ENCODE measurements at regions not wholly inside any gene's neighbourhood (a gene's known extent, or its start where the extent isn't known, plus 50 kb on each side); places are given as distances from the start of the nearest gene placed in this dataset.

- no peaks in the 10 kb centered on the region for H3K4me1 ChIP-seq (ENCODE audit: control insufficient read depth in 5 of 5, insufficient read depth in 5 of 5, low read length in 5 of 5)
- no peaks in the 10 kb centered on the region for H3K36me3 ChIP-seq (ENCODE audit: control insufficient read depth in 4 of 4, insufficient read depth in 4 of 4, low read length in 4 of 4)
- H3K9me3 ChIP-seq (ENCODE audit: control insufficient read depth in 4 of 4, insufficient read depth in 3 of 4, low read length in 3 of 4) = peaks cover 0 to 4% (median 1%) of the 10 kb centered on the region in 4 donors
- H3K27me3 ChIP-seq (ENCODE audit: control insufficient read depth in 3 of 3, insufficient read depth in 3 of 3, low read length in 2 of 3) = no peaks in the 10 kb centered on the region
- 85 to 91% methylated on average over 2 of the region's 2 CpGs for WGBS, 2 donors
- no peak overlapping the region for H3K9ac ChIP-seq (ENCODE audit: insufficient read depth in 1 of 2, low read length in 2 of 2)
- TF ChIP-seq CTCF (IDR thresholded peaks at IDR 0.05; ENCODE audit: control extremely low read depth, extremely low read depth) = no peak
- no peak overlapping the region for H3K4me3 ChIP-seq
- no peak for ATAC-seq (ENCODE audit: insufficient read depth, low FRiP score)
- H3K27ac ChIP-seq (ENCODE audit: low read depth in 1 of 2, low read length in 1 of 2) = no peak overlapping the region
- DNase-seq = no peak
Observed at GRCh38 chr6:92522589-92522988, 896.8 kb downstream of the EPHA7 start.

- DNase-seq (no peak), ATAC-seq (ENCODE audit: insufficient read depth, low FRiP score) (no peak)
- no peak for TF ChIP-seq CTCF (IDR thresholded peaks at IDR 0.05; ENCODE audit: control extremely low read depth, extremely low read depth)
- Histone ChIP-seq H3K9ac (ENCODE audit: insufficient read depth in 1 of 2, low read length in 2 of 2) (no peak overlapping the region), H3K36me3 (ENCODE audit: control insufficient read depth in 4 of 4, insufficient read depth in 4 of 4, low read length in 4 of 4) (no peaks in the 10 kb centered on the region), H3K4me3 (no peak overlapping the region), H3K27me3 (ENCODE audit: control insufficient read depth in 3 of 3, insufficient read depth in 3 of 3, low read length in 2 of 3) (no peaks in the 10 kb centered on the region), H3K27ac (ENCODE audit: low read depth in 1 of 2, low read length in 1 of 2) (no peak overlapping the region), H3K9me3 (ENCODE audit: control insufficient read depth in 4 of 4, insufficient read depth in 3 of 4, low read length in 3 of 4) (peaks cover 0 to 2% (median under 1%) of the 10 kb centered on the region in 4 donors), H3K4me1 (ENCODE audit: control insufficient read depth in 5 of 5, insufficient read depth in 5 of 5, low read length in 5 of 5) (no peaks in the 10 kb centered on the region)
- WGBS, 2 donors = 71 to 96% methylated on average over 1 of the region's 1 CpG
Observed at GRCh38 chr6:92521553-92521952, 897.8 kb downstream of the EPHA7 start.

- no peak for TF ChIP-seq CTCF (IDR thresholded peaks at IDR 0.05; ENCODE audit: control extremely low read depth, extremely low read depth)
- Histone ChIP-seq H3K9me3 (ENCODE audit: control insufficient read depth in 4 of 4, insufficient read depth in 3 of 4, low read length in 3 of 4) (peaks cover 0 to 3% (median 0%) of the 10 kb centered on the region in 4 donors), H3K27me3 (ENCODE audit: control insufficient read depth in 3 of 3, insufficient read depth in 3 of 3, low read length in 2 of 3) (no peaks in the 10 kb centered on the region), H3K27ac (ENCODE audit: low read depth in 1 of 2, low read length in 1 of 2) (no peak overlapping the region), H3K9ac (ENCODE audit: insufficient read depth in 1 of 2, low read length in 2 of 2) (no peak overlapping the region), H3K4me3 (no peak overlapping the region), H3K36me3 (ENCODE audit: control insufficient read depth in 4 of 4, insufficient read depth in 4 of 4, low read length in 4 of 4) (no peaks in the 10 kb centered on the region), H3K4me1 (ENCODE audit: control insufficient read depth in 5 of 5, insufficient read depth in 5 of 5, low read length in 5 of 5) (no peaks in the 10 kb centered on the region)
- ATAC-seq (ENCODE audit: insufficient read depth, low FRiP score) (no peak), DNase-seq (no peak)
- WGBS, 2 donors = 92 to 94% methylated on average over 1 of the region's 1 CpG
Observed at GRCh38 chr6:92510137-92510536, 909.2 kb downstream of the EPHA7 start.

- DNase-seq (no peak), ATAC-seq (ENCODE audit: insufficient read depth, low FRiP score) (no peak)
- peaks cover 0 to 3% (median 0%) of the 10 kb centered on the region in 4 donors for H3K9me3 ChIP-seq (ENCODE audit: control insufficient read depth in 4 of 4, insufficient read depth in 3 of 4, low read length in 3 of 4)
- no peak overlapping the region for H3K27ac ChIP-seq (ENCODE audit: low read depth in 1 of 2, low read length in 1 of 2)
- H3K27me3 ChIP-seq (ENCODE audit: control insufficient read depth in 3 of 3, insufficient read depth in 3 of 3, low read length in 2 of 3) = no peaks in the 10 kb centered on the region
- no peaks in the 10 kb centered on the region for H3K4me1 ChIP-seq (ENCODE audit: control insufficient read depth in 5 of 5, insufficient read depth in 5 of 5, low read length in 5 of 5)
- no peak overlapping the region for H3K9ac ChIP-seq (ENCODE audit: insufficient read depth in 1 of 2, low read length in 2 of 2)
- H3K36me3 ChIP-seq (ENCODE audit: control insufficient read depth in 4 of 4, insufficient read depth in 4 of 4, low read length in 4 of 4) = no peaks in the 10 kb centered on the region
- H3K4me3 ChIP-seq = no peak overlapping the region
- TF ChIP-seq CTCF (IDR thresholded peaks at IDR 0.05; ENCODE audit: control extremely low read depth, extremely low read depth) = no peak
- WGBS, 2 donors = 88 to 94% methylated on average over 3 of the region's 3 CpGs
Observed at GRCh38 chr6:92507552-92507951, 911.8 kb downstream of the EPHA7 start.

Measured in lung (tissue), 11 donors.